BLaER1 treated with 17β-estradiol and CSF1 and Interleukin-3, amounts not matched to agents 10 nM and 100 nM (cell line): ENCODE measurements at regions not wholly inside any gene's neighbourhood (a gene's known extent, or its start where the extent isn't known, plus 50 kb on each side); places are given as distances from the start of the nearest gene placed in this dataset.
"Not testable (repeated sequence)": the region's sequence is repeated elsewhere in the genome, so short reads cannot be mapped to it uniquely, and the experiment has no call there.

Experiments
- H3K27ac ChIP-seq, 11 experiments: shearing (Covaris generic); formaldehyde crosslinking; 2 replicates each; pipeline ENCODE4 v1.8.1; 2022
- H3K27me3 ChIP-seq, 11 experiments: shearing (Covaris generic); formaldehyde crosslinking; 2 replicates each; pipeline ENCODE4 v1.8.1; 2022
- H3K36me3 ChIP-seq, 11 experiments: shearing (Covaris generic); formaldehyde crosslinking; 2 replicates each; pipeline ENCODE4 v1.8.1; 2022
- H3K4me1 ChIP-seq, 10 experiments: shearing (Covaris generic); formaldehyde crosslinking; 2 replicates each; pipeline ENCODE4 v1.8.1; 2022
- H3K4me2 ChIP-seq, 11 experiments: shearing (Covaris generic); formaldehyde crosslinking; 2 replicates each; pipeline ENCODE4 v1.8.1; 2022
- H3K4me3 ChIP-seq, 10 experiments: shearing (Covaris generic); formaldehyde crosslinking; 2 replicates each; pipeline ENCODE4 v1.8.1; 2022
- H3K9ac ChIP-seq, 11 experiments: shearing (Covaris generic); formaldehyde crosslinking; 2 replicates each; pipeline ENCODE4 v1.8.1; 2022
- H3K9me3 ChIP-seq, 11 experiments: shearing (Covaris generic); formaldehyde crosslinking; replicated peaks in 1 of 11; 2 replicates each; pipeline ENCODE4 v1.8.1; 2022
- H4K20me1 ChIP-seq, 11 experiments: shearing (Covaris generic); formaldehyde crosslinking; 2 replicates each; pipeline ENCODE4 v1.8.1; 2022
- Cebpa-rat ChIP-seq, 11 experiments: shearing (Covaris generic); IDR thresholded peaks; 2 replicates each; pipeline ENCODE4 v1.8.1; 2022

GRCh38 chr5:98307811-98308210, 465.7 kb upstream of the RGMB start:
- Histone ChIP-seq H3K27ac (no peak overlapping the region), H3K9me3 (no peaks in the 10 kb centered on the region), H3K4me1 (peaks cover 7 to 31% (median 16%) of the 10 kb centered on the region in 10 experiments; a peak in 19 of 20 replicates), H3K9ac (no peak overlapping the region), H3K36me3 (no peaks in the 10 kb centered on the region), H3K4me3 (no peak overlapping the region), H4K20me1 (no peaks in the 10 kb centered on the region), H3K4me2 (peak overlapping the region in 1 of 11 experiments; percentile 9; a peak in 1 of 22 replicates), H3K27me3 (no peaks in the 10 kb centered on the region)
- TF ChIP-seq Cebpa-rat (IDR thresholded peaks at IDR 0.05): no peak

GRCh38 chr5:98308231-98308630, 465.2 kb upstream of the RGMB start:
- no peaks in the 10 kb centered on the region for H3K36me3 ChIP-seq
- H3K4me3 ChIP-seq: no peak overlapping the region
- TF ChIP-seq Cebpa-rat (IDR thresholded peaks at IDR 0.05): 0 out of 22 replicates have a peak, but pooled peaks of 1 of the 11 experiments have one; percentile 12
- H3K27me3 ChIP-seq: no peaks in the 10 kb centered on the region
- no peaks in the 10 kb centered on the region for H3K9me3 ChIP-seq
- no peak overlapping the region for H3K9ac ChIP-seq
- H3K4me2 ChIP-seq: peak overlapping the region in 2 of 11 experiments; percentile 9 to 63; a peak in 1 of 22 replicates
- no peaks in the 10 kb centered on the region for H4K20me1 ChIP-seq
- peaks cover 7 to 31% (median 16%) of the 10 kb centered on the region in 10 experiments; a peak in 19 of 20 replicates for H3K4me1 ChIP-seq
- H3K27ac ChIP-seq: no peak overlapping the region

- Histone ChIP-seq H3K4me3 (peak overlapping the region in 2 of 10 experiments; percentile 3 to 4; a peak in 2 of 20 replicates), H3K9me3 (no peaks in the 10 kb centered on the region), H3K4me1 (peaks cover 7 to 31% (median 16%) of the 10 kb centered on the region in 10 experiments; a peak in 19 of 20 replicates), H4K20me1 (no peaks in the 10 kb centered on the region), H3K27ac (peak overlapping the region in 5 of 11 experiments; percentile 44 to 74 (median 65); a peak in 9 of 22 replicates), H3K27me3 (no peaks in the 10 kb centered on the region), H3K4me2 (peak overlapping the region in 7 of 11 experiments; percentile 42 to 77 (median 57); a peak in 14 of 22 replicates), H3K36me3 (no peaks in the 10 kb centered on the region), H3K9ac (no peak overlapping the region)
- TF ChIP-seq Cebpa-rat (IDR thresholded peaks at IDR 0.05): no peak
Measured at GRCh38 chr5:98308960-98309359, 464.5 kb upstream of the RGMB start.

DNA sequence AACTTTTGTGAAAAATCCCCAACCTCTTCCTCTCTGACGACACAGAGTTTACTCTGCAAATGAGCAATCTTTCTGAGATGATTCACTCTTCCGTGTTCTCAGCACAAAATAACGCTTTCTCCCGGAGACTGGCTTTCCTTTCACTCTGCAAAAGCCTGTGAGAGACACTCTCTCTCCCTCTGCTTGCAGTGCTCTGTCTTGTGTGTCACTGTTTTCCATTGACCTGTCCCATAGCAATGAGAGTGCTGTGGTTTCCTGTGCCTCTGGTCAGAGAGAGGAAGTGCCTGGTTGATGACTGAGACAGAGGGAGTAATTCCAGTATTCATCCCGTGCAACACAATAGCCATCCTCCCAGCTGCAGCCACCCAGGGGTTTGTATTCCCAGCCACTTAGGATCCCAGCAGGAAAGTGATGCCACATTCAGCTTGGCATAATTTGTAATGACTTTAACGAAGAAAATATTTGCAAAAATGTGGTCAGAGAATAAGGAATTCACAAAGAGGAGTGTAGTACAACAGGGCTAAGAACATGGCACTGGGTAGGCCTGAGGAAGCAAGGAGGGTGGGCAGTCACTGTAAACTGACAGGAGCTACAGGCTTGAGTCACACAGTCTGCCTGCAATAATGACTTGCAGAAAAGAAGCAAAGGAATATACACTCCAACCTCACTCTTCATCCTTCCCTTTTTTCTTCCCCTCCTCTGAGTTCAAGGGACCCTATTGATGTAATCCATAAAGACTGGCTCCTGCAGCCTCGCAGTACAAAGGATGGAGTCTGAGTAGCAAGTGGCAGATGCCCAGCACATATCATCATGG, 463.5 kb upstream of the RGMB start:
- peaks cover 7 to 31% (median 16%) of the 10 kb centered on the region in 10 experiments; a peak in 19 of 20 replicates for H3K4me1 ChIP-seq
- H3K4me2 ChIP-seq: peak overlapping the region; percentile 26 to 77 (median 54); a peak in 21 of 22 replicates
- peak overlapping the region in 4 of 10 experiments; percentile 3 to 30 (median 6); a peak in 4 of 20 replicates for H3K4me3 ChIP-seq
- H3K27ac ChIP-seq: peak overlapping the region in 8 of 11 experiments; percentile 5 to 74 (median 53); a peak in 14 of 22 replicates
- no peaks in the 10 kb centered on the region for H4K20me1 ChIP-seq
- H3K27me3 ChIP-seq: no peaks in the 10 kb centered on the region
- no peaks in the 10 kb centered on the region for H3K9me3 ChIP-seq
- TF ChIP-seq Cebpa-rat (IDR thresholded peaks at IDR 0.05): no peak
- no peaks in the 10 kb centered on the region for H3K36me3 ChIP-seq
- peak overlapping the region in 4 of 11 experiments; percentile 18 to 47 (median 30); a peak in 4 of 22 replicates for H3K9ac ChIP-seq

DNA sequence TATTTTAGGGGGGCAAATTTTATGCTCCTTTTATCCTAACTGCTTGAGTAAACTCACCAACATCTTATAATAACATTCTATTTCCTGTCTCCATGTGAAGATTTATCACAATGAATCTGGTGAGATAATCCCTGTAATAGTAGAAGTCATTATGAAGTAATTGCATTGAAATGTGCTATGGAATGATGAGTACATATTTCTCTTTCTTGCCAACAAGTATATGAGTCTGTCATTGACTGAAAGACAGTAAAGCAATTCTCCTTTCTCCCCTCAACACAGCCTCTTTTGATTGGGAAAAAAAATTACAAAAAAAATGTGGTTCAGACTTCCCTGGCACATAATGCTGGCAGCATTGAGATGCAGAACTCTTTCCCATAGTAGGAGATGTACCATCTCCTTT, 459.2 kb upstream of the RGMB start:
- Histone ChIP-seq H3K36me3 (no peaks in the 10 kb centered on the region), H3K27me3 (no peaks in the 10 kb centered on the region), H3K9ac (no peak overlapping the region), H3K27ac (no peak overlapping the region), H3K4me1 (peaks cover 7 to 15% (median 11%) of the 10 kb centered on the region in 10 experiments; a peak in 19 of 20 replicates), H3K4me3 (no peak overlapping the region), H3K9me3 (no peaks in the 10 kb centered on the region), H4K20me1 (no peaks in the 10 kb centered on the region), H3K4me2 (no peak overlapping the region)
- no peak for TF ChIP-seq Cebpa-rat (IDR thresholded peaks at IDR 0.05)

DNA sequence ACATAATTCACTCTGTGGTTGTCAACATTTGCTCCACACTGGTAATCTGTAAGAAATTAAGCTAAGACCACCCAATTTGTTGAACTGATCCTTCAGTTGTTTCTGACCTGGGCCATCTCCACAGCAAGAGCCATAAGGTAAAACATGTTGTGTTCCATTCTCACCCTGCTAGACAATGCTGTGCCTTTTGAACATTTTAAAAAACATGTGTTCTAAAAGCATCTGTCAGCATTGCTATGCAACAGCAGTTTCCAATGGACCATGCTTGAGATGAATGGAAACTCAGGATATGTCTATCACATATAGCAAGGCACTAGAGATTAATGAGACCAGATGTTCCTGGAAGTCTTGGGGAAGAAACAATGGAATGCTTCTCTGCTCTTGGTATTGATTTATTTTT, 455.1 kb upstream of the RGMB start:
- Histone ChIP-seq H3K9me3 (no peaks in the 10 kb centered on the region), H3K4me2 (no peak overlapping the region), H3K27me3 (no peaks in the 10 kb centered on the region), H3K4me3 (no peak overlapping the region), H3K4me1 (no peaks in the 10 kb centered on the region), H3K27ac (no peak overlapping the region), H4K20me1 (no peaks in the 10 kb centered on the region), H3K36me3 (no peaks in the 10 kb centered on the region), H3K9ac (no peak overlapping the region)
- no peak for TF ChIP-seq Cebpa-rat (IDR thresholded peaks at IDR 0.05)

DNA sequence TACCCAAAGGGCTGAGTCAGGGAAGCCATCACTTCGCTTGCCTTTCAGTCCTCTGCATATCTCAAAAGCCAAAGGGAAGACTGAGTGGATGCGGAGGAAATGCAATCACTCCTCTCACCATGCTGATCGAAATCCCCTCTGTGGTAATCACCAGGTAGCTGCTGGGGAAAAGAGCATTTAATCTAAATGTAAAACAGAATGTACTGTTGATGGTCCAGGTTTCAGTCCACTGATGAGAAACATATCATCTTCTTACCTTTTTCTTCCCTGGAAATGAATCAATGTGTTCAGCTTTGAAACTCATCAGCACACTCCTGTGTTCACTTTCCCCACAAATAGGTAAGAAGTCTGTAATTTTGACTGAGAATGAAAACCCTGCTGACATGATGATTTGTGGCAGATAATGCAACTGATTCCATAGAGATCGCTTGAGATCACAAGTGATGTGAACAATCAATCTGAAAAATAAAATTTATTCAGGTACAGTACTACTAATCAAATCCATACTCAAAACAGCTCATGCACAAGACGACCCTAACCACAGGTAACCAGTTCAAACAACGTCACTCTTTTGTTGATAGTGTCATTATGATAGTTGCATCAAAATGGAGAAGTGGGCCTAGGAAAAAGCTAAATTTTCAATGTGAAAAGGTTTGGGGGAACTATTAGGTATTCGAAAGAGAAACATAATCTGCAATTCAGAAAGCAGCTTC, 454.0 kb upstream of the RGMB start:
- Histone ChIP-seq H3K9me3 (no peaks in the 10 kb centered on the region), H3K27me3 (no peaks in the 10 kb centered on the region), H3K4me2 (no peak overlapping the region), H3K4me3 (no peak overlapping the region), H3K9ac (no peak overlapping the region), H3K36me3 (no peaks in the 10 kb centered on the region), H3K4me1 (no peaks in the 10 kb centered on the region), H4K20me1 (no peaks in the 10 kb centered on the region), H3K27ac (no peak overlapping the region)
- no peak for TF ChIP-seq Cebpa-rat (IDR thresholded peaks at IDR 0.05)

GRCh38 chr5:98320343-98320742, 453.1 kb upstream of the RGMB start:
- H3K4me1 ChIP-seq: no peaks in the 10 kb centered on the region
- no peak overlapping the region for H3K4me2 ChIP-seq
- no peaks in the 10 kb centered on the region for H3K36me3 ChIP-seq
- H3K9me3 ChIP-seq: no peaks in the 10 kb centered on the region
- TF ChIP-seq Cebpa-rat (IDR thresholded peaks at IDR 0.05): no peak
- no peaks in the 10 kb centered on the region for H3K27me3 ChIP-seq
- no peak overlapping the region for H3K4me3 ChIP-seq
- H3K27ac ChIP-seq: no peak overlapping the region
- H4K20me1 ChIP-seq: no peaks in the 10 kb centered on the region
- H3K9ac ChIP-seq: no peak overlapping the region

DNA sequence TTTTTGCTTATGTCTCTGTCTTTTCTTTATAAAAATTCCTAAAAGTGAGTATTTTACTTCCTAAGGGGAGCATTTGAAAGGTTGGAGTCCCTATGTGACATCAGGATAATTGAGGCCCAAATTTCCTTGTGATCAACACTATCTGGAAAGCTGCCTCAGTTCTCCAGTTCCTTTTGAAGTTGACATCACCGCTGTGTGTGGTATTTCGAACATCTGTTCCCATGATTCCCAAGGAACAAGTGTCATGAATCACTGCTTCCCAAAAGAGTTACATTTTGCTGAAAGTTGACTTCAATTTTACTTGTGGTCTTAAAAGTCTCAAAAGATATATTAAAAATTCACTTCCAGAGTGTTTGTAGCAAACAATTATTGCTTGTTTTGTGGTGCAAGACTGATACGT, 452.1 kb upstream of the RGMB start:
- H3K27ac ChIP-seq: no peak overlapping the region
- no peaks in the 10 kb centered on the region for H3K4me1 ChIP-seq
- H3K4me2 ChIP-seq: no peak overlapping the region
- H3K9me3 ChIP-seq: no peaks in the 10 kb centered on the region
- H4K20me1 ChIP-seq: no peaks in the 10 kb centered on the region
- H3K4me3 ChIP-seq: no peak overlapping the region
- no peak for TF ChIP-seq Cebpa-rat (IDR thresholded peaks at IDR 0.05)
- no peaks in the 10 kb centered on the region for H3K27me3 ChIP-seq
- H3K9ac ChIP-seq: no peak overlapping the region
- H3K36me3 ChIP-seq: no peaks in the 10 kb centered on the region

DNA sequence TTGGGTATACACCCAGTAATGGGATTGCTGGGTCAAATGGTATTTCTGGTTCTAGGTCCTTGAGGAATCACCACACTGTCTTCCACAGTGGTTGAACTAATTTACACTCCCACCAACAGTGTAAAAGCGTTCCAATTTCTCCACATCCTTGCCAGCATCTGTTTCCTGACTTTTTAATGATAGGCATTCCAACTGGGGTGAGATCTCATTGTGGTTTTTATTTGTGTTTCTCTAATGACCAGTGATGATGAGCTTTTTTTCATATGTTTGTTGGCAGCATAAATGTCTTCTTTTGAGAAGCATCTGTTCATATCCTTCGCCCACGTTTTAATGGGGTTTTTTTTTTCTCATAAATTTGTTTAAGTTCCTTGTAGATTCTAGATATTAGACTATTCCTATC, 448.3 kb upstream of the RGMB start:
- H3K4me1 ChIP-seq, H4K20me1 ChIP-seq, H3K4me3 ChIP-seq, H3K9me3 ChIP-seq, H3K27me3 ChIP-seq, H3K9ac ChIP-seq, H3K36me3 ChIP-seq, H3K4me2 ChIP-seq, H3K27ac ChIP-seq: not testable (repeated sequence)
